ENCODE measurements at regions not wholly inside any gene's neighbourhood (a gene's known extent, or its start where the extent isn't known, plus 50 kb on each side); places are given as distances from the start of the nearest gene placed in this dataset.

GRCh38 chr16:86863609-86864008, 285.3 kb downstream of the FOXL1 start (continued):
- no peak for TF ChIP-seq E2F8 (IDR thresholded peaks at IDR 0.05; ENCODE audit: low read depth, partially characterized antibody)
- TF ChIP-seq RAD21 (IDR thresholded peaks at IDR 0.05; ENCODE audit: insufficient read depth, low read depth, low read length): no peak
- TF ChIP-seq MEF2A (IDR thresholded peaks at IDR 0.05; ENCODE audit: insufficient read depth, low read depth, low read length): no peak
- TF ChIP-seq BACH1 (IDR thresholded peaks at IDR 0.05; ENCODE audit: borderline replicate concordance): no peak
- TF ChIP-seq PRDM15 (CRISPR knock-in tag; IDR thresholded peaks at IDR 0.05): no peak
- no peak for TF ChIP-seq SKIL (IDR thresholded peaks at IDR 0.05; ENCODE audit: low read depth, poor library complexity, severe bottlenecking)
- no peak for TF ChIP-seq PKNOX1 (IDR thresholded peaks at IDR 0.05)
- TF ChIP-seq ELK1 (IDR thresholded peaks at IDR 0.05; ENCODE audit: low read depth, low read length): no peak
- no peak for TF ChIP-seq SMARCA5 (IDR thresholded peaks at IDR 0.05)
- TF ChIP-seq TCF3 (IDR thresholded peaks at IDR 0.05; ENCODE audit: borderline replicate concordance, insufficient read depth, low read depth, low read length): no peak
- no peak for TF ChIP-seq NFIC (IDR thresholded peaks at IDR 0.05; ENCODE audit: low read depth, low read length)
- no peak for TF ChIP-seq ZBTB33 (IDR thresholded peaks at IDR 0.05)
